22Rv1 (cell line): ENCODE measurements at regions not wholly inside any gene's neighbourhood (a gene's known extent, or its start where the extent isn't known, plus 50 kb on each side); places are given as distances from the start of the nearest gene placed in this dataset.

Experiments used
- H3K27ac ChIP-seq: fragments of 450-650 bp; 2 replicates; pipeline ENCODE4 v1.5.1; 2017
- CTCF ChIP-seq: fragments of 450-650 bp; IDR thresholded peaks from 2 replicates; pipeline ENCODE4 v1.5.1; 2017; ENCODE audit warnings: mild to moderate bottlenecking
- ZFX ChIP-seq: fragments of 450-650 bp; IDR thresholded peaks from 2 replicates; pipeline ENCODE4 v1.6.1; 2017; ENCODE audit warnings: antibody characterized with exemption, borderline replicate concordance

GRCh38 chr6:170184316-170184715, 106.6 kb downstream of the DLL1 start:
- no peak overlapping the region for H3K27ac ChIP-seq
- no peak for TF ChIP-seq CTCF
- no peak for TF ChIP-seq ZFX

GRCh38 chr6:170183521-170183920, 107.4 kb downstream of the DLL1 start:
- TF ChIP-seq CTCF (no peak), ZFX (no peak)
- H3K27ac ChIP-seq: no peak overlapping the region

GRCh38 chr6:170182781-170183120, 108.1 kb downstream of the DLL1 start:
- no peak overlapping the region for H3K27ac ChIP-seq
- TF ChIP-seq ZFX (no peak), CTCF (no peak)

DNA sequence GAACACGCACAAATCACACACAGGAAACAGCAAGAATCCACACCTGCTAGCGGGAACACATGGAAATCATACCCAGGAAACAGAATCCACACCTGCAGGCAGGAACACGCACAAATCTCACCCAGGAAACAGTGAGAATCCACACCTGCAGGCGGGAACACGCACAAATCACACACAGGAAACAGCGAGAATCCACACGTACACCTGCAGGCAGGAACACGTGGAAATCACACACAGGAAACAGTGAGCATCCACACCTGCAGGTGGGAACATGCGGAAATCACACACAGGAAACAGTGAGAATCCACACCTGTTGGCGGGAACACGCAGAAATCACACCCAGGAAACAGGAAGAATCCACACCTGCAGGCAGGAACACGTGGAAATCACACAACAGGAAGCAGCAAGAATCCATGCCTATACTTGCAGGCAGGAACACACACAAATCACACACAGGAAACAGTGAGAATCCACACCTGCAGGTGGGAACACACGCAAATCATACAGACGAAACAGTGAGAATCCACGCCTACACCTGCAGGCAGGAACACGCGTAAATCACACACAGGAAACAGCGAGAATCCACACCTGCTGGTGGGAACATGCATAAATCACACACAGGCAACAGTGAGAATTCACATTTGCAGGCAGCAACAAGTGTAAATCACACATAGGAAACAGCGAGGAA, 108.6 kb downstream of the DLL1 start:
- TF ChIP-seq ZFX (no peak), CTCF (no peak)
- H3K27ac ChIP-seq: no peak overlapping the region

DNA sequence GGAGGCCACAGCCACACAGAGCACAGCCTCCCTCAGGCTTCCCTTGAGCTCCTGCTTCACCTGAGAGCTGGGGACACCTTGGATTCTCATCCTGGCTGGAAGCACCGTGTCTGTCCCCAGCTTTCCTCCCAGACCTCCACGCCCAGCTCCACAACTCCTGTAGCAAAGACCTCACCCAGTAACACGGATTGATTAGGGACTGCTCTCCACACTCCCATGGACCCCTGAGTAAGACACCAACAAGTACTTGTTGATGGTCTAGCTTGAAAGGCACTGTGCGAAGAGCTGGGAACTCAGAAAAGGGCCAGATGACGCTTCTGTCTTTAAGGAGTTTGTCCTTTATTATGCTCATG, 109.6 kb downstream of the DLL1 start:
- no peak for TF ChIP-seq ZFX
- TF ChIP-seq CTCF: no peak
- no peak overlapping the region for H3K27ac ChIP-seq

DNA sequence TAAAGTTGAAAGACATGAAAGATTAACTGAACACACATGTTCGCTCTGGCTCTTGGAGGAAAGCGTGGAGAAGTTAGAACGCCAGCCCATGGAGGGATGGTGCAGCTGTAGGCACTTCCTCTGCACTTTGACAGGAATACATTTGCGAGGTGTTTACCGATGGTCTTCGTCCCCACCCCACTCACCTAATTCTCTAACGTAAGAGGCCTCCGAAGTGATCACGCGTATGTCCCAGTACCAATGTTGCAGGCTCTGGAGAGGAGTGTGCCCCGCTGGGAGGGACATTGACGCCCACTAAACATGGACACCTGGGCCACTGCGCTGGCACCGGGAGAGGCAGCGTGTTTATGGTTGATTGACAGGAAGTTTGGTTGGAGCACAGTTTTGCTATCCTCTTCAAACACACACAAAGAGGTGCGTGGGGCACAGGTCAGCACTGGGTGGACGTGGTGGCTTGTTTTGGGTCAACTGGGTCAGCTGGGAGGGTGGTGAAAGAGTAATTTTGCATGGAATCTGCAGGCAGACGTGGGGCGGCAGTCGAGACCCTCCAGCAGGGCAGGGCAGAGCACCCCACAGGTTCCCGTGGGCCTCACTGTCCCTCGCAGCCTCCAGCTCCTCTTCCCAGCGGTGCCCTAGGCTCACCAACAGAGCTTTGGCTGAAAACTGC, 110.1 kb downstream of the DLL1 start:
- no peak overlapping the region for H3K27ac ChIP-seq
- no peak for TF ChIP-seq CTCF
- no peak for TF ChIP-seq ZFX

DNA sequence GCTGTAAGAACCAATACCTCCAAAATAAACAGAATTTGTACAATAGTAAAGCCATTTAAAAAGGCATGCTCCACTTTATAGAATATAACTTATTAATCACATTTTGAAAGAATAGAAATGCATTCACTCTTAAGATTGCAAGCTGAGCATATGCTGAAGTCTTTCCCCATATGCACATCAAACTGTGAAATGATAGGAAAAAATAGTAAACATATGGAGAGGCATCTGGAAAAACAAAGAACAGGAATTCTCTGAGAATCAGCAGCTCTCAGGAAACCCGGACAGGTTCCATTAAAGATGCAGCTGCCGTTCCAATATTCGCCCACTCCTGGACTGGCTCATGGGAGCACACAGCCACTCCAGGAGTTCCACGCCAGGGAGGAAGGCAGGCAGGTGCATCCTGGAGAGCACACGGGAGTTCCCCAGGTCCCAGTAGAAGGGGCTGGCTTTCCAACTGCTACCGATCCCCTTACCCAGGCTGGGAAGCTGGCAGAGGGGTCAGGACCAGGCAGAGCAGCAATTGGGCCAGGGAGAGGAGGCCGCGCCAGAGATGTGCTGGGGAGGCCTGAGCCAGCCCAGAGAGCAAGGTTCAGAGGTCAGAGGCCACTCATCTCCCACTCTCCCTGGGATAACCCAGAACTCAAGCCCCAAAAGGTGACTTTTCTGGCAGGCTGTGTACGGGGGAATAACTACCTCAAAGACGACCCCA, 111.1 kb downstream of the DLL1 start:
- H3K27ac ChIP-seq: no peak overlapping the region
- TF ChIP-seq CTCF: no peak
- TF ChIP-seq ZFX: no peak
